ENCODE measurements at regions not wholly inside any gene's neighbourhood (a gene's known extent, or its start where the extent isn't known, plus 50 kb on each side); places are given as distances from the start of the nearest gene placed in this dataset.

- no peak for DNase-seq (ENCODE audit: low read depth, low spot score)
- ChIA-PET CTCF (no interaction called here), POLR2A (no interaction called here)
- in situ Hi-C loops (cut with HindIII; ENCODE audit: low pct_unique_long_range_greater_than_20kb, low sequenced_read_pairs), result no loop called here
- H3K9me3 ChIP-seq (ENCODE audit: control insufficient read depth, insufficient read depth, low read depth, low read length), result no peaks in the 10 kb centered on the region
- no peak overlapping the region for H3K4me3 ChIP-seq (ENCODE audit: low read depth in 2 of 2, low read length in 2 of 2)
- H3K27me3 ChIP-seq (ENCODE audit: control insufficient read depth, insufficient read depth, low read length), result no peaks in the 10 kb centered on the region
- intact Hi-C loops (cut with micrococcal nuclease; ENCODE audit: unreplicated experiment), result no loop called here
- no peak overlapping the region for H3K27ac ChIP-seq (ENCODE audit: low read length)
- ATAC-seq, result no peak
- no TSS peak for BruUV-seq (replicated peaks)
- H3K4me1 ChIP-seq (ENCODE audit: control insufficient read depth, insufficient read depth, low read length), result no peaks in the 10 kb centered on the region
- no peaks in the 10 kb centered on the region for H3K36me3 ChIP-seq (ENCODE audit: control insufficient read depth, insufficient read depth, low read length)
- no peak for TF ChIP-seq REST (IDR thresholded peaks at IDR 0.05; ENCODE audit: insufficient read depth in 1 of 2, low read depth in 2 of 2, low read length in 1 of 2)
- TF ChIP-seq TCF7L2 (IDR thresholded peaks at IDR 0.05; ENCODE audit: low read depth, low read length), result no peak
Observed at GRCh38 chr6:93567164-93567563, 147.8 kb upstream of the EPHA7 start.

GRCh38 chr6:93566285-93566684 is 146.9 kb upstream of the EPHA7 start:
- H3K4me1 ChIP-seq (ENCODE audit: control insufficient read depth, insufficient read depth, low read length), result no peaks in the 10 kb centered on the region
- BruUV-seq (replicated peaks), result no TSS peak
- ChIA-PET CTCF (no interaction called here), POLR2A (no interaction called here)
- ATAC-seq, result no peak
- no peak overlapping the region for H3K27ac ChIP-seq (ENCODE audit: low read length)
- no peaks in the 10 kb centered on the region for H3K36me3 ChIP-seq (ENCODE audit: control insufficient read depth, insufficient read depth, low read length)
- no peaks in the 10 kb centered on the region for H3K9me3 ChIP-seq (ENCODE audit: control insufficient read depth, insufficient read depth, low read depth, low read length)
- TF ChIP-seq SIN3A (IDR thresholded peaks at IDR 0.05; ENCODE audit: borderline replicate concordance, insufficient read depth, low read depth, low read length) (no peak), CTCF (IDR thresholded peaks at IDR 0.05) (no peak), REST (IDR thresholded peaks at IDR 0.05; ENCODE audit: insufficient read depth in 1 of 2, low read depth in 2 of 2, low read length in 1 of 2) (no peak), POLR2AphosphoS5 (IDR thresholded peaks at IDR 0.05; ENCODE audit: low read depth, low read length) (no peak), TCF7L2 (IDR thresholded peaks at IDR 0.05; ENCODE audit: low read depth, low read length) (no peak)
- DNase-seq (ENCODE audit: low read depth, low spot score), result no peak
- H3K27me3 ChIP-seq (ENCODE audit: control insufficient read depth, insufficient read depth, low read length), result no peaks in the 10 kb centered on the region
- in situ Hi-C loops (cut with HindIII; ENCODE audit: low pct_unique_long_range_greater_than_20kb, low sequenced_read_pairs) (no loop called here), intact Hi-C loops (cut with micrococcal nuclease; ENCODE audit: unreplicated experiment) (no loop called here)
- no peak overlapping the region for H3K4me3 ChIP-seq (ENCODE audit: low read depth in 2 of 2, low read length in 2 of 2)
